ENCODE measurements at regions not wholly inside any gene's neighbourhood (a gene's known extent, or its start where the extent isn't known, plus 50 kb on each side); places are given as distances from the start of the nearest gene placed in this dataset.
"Not testable (repeated sequence)": the region's sequence is repeated elsewhere in the genome, so short reads cannot be mapped to it uniquely, and the experiment has no call there.

DNA sequence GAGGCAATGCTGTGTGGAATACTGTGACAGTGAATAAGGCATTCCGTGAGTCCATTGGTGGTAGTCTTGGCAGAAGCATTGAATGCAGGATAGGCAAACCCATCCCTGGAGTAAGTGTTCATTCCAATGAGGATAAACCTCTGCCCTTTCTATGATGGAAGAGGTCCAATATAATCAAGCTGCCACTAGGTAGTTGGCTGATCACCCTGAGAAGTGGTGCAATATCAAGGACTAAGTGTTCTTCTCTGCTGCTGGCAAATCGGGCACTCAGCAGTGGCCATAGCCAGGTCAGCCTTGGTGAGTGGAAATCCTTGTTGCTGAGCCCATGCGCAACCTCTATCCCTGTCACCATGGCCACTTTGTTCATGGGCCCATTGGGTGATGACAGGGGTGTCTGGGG lies 70.1 kb downstream of the FBXO4 start:
- DNase-seq (ENCODE audit: low read depth), result no peak
- no peak overlapping the region for H3K4me3 ChIP-seq (ENCODE audit: low read length)
- TF ChIP-seq, protein P1, sequence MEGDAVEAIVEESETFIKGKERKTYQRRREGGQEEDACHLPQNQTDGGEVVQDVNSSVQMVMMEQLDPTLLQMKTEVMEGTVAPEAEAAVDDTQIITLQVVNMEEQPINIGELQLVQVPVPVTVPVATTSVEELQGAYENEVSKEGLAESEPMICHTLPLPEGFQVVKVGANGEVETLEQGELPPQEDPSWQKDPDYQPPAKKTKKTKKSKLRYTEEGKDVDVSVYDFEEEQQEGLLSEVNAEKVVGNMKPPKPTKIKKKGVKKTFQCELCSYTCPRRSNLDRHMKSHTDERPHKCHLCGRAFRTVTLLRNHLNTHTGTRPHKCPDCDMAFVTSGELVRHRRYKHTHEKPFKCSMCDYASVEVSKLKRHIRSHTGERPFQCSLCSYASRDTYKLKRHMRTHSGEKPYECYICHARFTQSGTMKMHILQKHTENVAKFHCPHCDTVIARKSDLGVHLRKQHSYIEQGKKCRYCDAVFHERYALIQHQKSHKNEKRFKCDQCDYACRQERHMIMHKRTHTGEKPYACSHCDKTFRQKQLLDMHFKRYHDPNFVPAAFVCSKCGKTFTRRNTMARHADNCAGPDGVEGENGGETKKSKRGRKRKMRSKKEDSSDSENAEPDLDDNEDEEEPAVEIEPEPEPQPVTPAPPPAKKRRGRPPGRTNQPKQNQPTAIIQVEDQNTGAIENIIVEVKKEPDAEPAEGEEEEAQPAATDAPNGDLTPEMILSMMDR (IDR thresholded peaks at IDR 0.05; ENCODE audit: insufficient read depth, low read depth, low read length, missing control alignments), result no peak

DNA sequence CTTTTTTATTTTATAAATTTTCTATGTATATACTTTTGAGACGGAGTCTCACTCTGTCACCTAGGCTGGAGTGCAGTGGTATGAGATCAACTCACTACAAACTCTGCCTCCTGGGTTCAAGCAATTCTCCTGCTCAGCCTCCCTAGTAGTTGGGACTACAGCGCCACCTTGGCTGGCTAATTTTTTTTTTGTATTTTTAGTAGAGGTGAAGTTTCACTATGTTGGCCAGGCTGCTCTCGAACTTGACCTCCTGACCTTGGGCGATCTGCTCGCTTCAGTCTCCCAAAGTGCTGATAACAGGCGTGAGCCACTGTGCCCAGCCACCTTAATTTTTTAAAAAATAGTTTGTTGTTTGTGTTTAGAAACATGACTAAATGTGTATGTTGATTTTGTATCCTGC lies 76.6 kb downstream of the FBXO4 start:
- no peak for DNase-seq (ENCODE audit: low read depth)
- TF ChIP-seq, protein P1 (IDR thresholded peaks at IDR 0.05; ENCODE audit: insufficient read depth, low read depth, low read length, missing control alignments), result no peak
- H3K4me3 ChIP-seq (ENCODE audit: low read length), result no peak overlapping the region

DNA sequence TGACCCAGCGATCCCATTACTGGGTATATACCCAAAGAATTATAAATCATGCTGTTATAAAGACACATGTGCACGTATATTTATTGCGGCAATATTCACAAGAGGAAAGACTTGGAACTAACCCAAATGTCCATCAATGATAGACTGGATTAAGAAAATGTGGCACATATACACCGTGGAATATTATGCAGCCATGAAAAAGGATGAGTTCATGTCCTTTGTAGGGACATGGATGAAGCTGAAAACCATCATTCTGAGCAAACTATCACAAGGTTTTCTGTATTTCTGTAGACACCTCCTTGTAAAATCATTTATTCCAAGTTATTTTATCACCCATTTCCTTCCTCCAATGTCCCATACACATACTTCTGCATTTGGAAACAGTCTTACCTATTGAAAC lies 78.8 kb downstream of the FBXO4 start:
- not testable (repeated sequence) for H3K4me3 ChIP-seq (ENCODE audit: low read length); DNase-seq (ENCODE audit: low read depth)

DNA sequence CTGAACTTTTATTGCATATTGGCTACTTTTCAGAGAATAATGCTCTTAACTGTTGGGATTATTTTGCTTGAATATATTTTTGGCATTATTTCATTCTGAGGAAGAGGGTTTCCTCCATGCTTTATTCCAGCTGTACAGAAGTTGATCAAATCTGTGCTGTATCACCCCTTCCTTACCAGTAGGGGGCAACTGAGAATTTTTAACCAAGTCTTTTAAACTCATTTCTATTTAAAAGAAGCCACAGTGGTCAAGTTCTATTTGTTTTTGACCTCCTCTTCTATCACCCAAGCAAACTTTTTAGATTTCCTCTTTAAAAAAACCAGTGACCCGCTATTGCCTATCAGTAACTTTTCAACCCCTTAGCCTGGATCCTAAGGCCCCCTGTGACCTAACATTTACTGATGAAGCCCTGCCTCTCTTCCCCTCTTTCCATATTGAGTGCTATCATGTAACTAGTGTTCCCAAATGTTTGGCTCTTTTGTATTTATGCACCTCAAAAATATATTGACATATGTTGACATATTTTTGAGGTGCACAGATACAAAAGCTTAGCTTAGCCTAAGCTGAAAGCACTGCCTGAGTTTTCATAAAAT lies 80.6 kb downstream of the FBXO4 start:
- DNase-seq (ENCODE audit: low read depth), result peak; percentile 34

DNA sequence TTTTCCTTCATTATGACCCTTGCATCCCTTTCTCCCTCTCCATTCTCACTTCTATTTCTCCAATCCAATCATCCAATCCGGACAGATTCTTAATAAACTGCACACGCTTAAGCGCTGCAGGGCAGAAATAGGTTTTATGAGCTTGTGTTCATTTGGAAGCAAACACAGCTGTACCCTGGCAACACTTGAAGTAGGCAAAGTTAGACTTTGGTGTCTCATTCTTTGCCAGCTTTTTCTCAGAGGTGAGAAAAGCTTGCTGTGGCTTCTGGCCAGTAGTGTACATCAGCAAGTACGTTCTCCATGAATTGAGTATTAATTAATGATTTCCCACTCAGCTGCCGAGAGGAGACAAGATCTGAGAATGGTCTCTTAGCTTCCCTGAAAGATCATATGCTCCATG lies 88.5 kb downstream of the FBXO4 start:
- no peak overlapping the region for H3K4me3 ChIP-seq (ENCODE audit: low read length)
- TF ChIP-seq, protein P1 (IDR thresholded peaks at IDR 0.05; ENCODE audit: insufficient read depth, low read depth, low read length, missing control alignments), result no peak
- DNase-seq (ENCODE audit: low read depth), result no peak

More for the DNA sequence above, 80.6 kb downstream of the FBXO4 start:
- TF ChIP-seq, protein P1 (IDR thresholded peaks at IDR 0.05; ENCODE audit: insufficient read depth, low read depth, low read length, missing control alignments), result peak; percentile 75
- no peak overlapping the region for H3K4me3 ChIP-seq (ENCODE audit: low read length)

DNA sequence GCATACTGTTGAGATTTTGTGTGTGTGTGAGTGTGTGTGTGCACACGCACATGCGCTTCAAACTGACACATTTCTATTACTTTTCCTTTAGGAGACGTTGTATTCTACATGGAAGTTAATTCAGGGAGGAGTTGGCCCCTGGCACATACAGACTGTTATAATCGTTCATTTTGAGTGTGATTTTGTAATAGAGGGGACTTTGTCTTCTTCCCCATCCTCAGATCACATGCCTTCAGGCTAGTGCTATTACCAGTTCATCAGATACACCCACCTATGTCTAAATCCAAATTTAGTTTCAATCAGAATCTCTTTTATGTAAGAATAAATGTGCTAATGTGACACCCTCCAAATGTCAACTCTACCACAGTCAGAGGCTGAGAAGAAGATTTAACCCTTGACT lies 90.2 kb downstream of the FBXO4 start:
- no peak overlapping the region for H3K4me3 ChIP-seq (ENCODE audit: low read length)
- DNase-seq (ENCODE audit: low read depth), result no peak
- TF ChIP-seq, protein P1 (IDR thresholded peaks at IDR 0.05; ENCODE audit: insufficient read depth, low read depth, low read length, missing control alignments), result no peak

DNA sequence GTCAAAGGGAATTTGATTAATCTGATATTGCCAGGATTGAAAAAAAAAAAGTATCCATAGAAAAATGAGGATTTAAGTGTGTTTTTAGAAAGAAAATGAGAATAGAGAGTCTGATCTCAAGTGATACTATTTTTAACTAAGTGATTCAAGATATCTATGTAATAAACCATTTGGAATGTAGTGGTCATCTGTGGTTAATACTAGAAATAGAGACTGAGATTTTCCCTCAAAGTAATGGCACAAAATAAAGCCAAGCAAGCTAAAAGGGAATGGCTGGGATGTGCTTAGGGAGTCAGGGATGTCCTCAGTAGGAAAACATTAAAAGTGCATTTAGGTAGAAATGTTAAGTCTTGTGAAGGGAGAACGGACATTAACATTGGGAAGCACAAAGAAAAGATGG lies 90.6 kb downstream of the FBXO4 start:
- TF ChIP-seq, protein P1 (IDR thresholded peaks at IDR 0.05; ENCODE audit: insufficient read depth, low read depth, low read length, missing control alignments), result no peak
- no peak overlapping the region for H3K4me3 ChIP-seq (ENCODE audit: low read length)
- DNase-seq (ENCODE audit: low read depth), result no peak
